GM21367 (cell line): ENCODE measurements at regions not wholly inside any gene's neighbourhood (a gene's known extent, or its start where the extent isn't known, plus 50 kb on each side); places are given as distances from the start of the nearest gene placed in this dataset.

ENCODE experiments used
- ATAC-seq: cut with Tn5 transposase; IDR thresholded peaks from one replicate; pipeline ENCODE4 v1.9.1; 2021; ENCODE audit not compliant: unreplicated experiment

- ATAC-seq = no peak
Observed at GRCh38 chr4:153034681-153035080, 98.6 kb downstream of the FHDC1 start.

GRCh38 chr4:153036931-153037482, 100.9 kb downstream of the FHDC1 start:
- no peak for ATAC-seq

- ATAC-seq = no peak
Observed at GRCh38 chr4:153038623-153039311, 102.6 kb downstream of the FHDC1 start.

GRCh38 chr4:153039542-153040185, 103.5 kb downstream of the FHDC1 start:
- no peak for ATAC-seq

- ATAC-seq = no peak
Observed at GRCh38 chr4:153040677-153041076, 104.6 kb downstream of the FHDC1 start.

- no peak for ATAC-seq
Observed at GRCh38 chr4:153044036-153044435, 107.9 kb downstream of the FHDC1 start.

GRCh38 chr4:153045111-153045982, 109.2 kb downstream of the FHDC1 start:
- no peak for ATAC-seq

GRCh38 chr4:153058671-153059060, 122.5 kb downstream of the FHDC1 start:
- ATAC-seq = no peak

GRCh38 chr4:153060196-153060595, 124.1 kb downstream of the FHDC1 start:
- no peak for ATAC-seq

- ATAC-seq = no peak
Observed at GRCh38 chr4:153061971-153062370, 125.8 kb downstream of the FHDC1 start.

GRCh38 chr4:153062652-153063168, 126.6 kb downstream of the FHDC1 start:
- ATAC-seq = no peak

- ATAC-seq = no peak
Observed at GRCh38 chr4:153063490-153063889, 127.4 kb downstream of the FHDC1 start.

GRCh38 chr4:153064571-153064970, 128.4 kb downstream of the FHDC1 start:
- no peak for ATAC-seq

GRCh38 chr4:153065276-153065675, 129.2 kb downstream of the FHDC1 start:
- ATAC-seq = no peak

GRCh38 chr4:153067376-153067775, 131.3 kb downstream of the FHDC1 start:
- no peak for ATAC-seq

GRCh38 chr4:153068751-153069150, 132.6 kb downstream of the FHDC1 start:
- ATAC-seq = no peak

- no peak for ATAC-seq
Observed at GRCh38 chr4:153071958-153072598, 132.2 kb upstream of the TRIM2 start.

GRCh38 chr4:153072661-153073060, 131.6 kb upstream of the TRIM2 start:
- ATAC-seq = no peak

GRCh38 chr4:153074486-153074885, 129.8 kb upstream of the TRIM2 start:
- no peak for ATAC-seq

GRCh38 chr4:153074936-153075630, 129.2 kb upstream of the TRIM2 start:
- no peak for ATAC-seq
